NCI-H510A (cell line): ENCODE measurements at regions not wholly inside any gene's neighbourhood (a gene's known extent, or its start where the extent isn't known, plus 50 kb on each side); places are given as distances from the start of the nearest gene placed in this dataset.

Experiments used
- DNase-seq: peaks from one replicate; lab custom pipeline; 2025; lab: John Stamatoyannopoulos, UW

DNA sequence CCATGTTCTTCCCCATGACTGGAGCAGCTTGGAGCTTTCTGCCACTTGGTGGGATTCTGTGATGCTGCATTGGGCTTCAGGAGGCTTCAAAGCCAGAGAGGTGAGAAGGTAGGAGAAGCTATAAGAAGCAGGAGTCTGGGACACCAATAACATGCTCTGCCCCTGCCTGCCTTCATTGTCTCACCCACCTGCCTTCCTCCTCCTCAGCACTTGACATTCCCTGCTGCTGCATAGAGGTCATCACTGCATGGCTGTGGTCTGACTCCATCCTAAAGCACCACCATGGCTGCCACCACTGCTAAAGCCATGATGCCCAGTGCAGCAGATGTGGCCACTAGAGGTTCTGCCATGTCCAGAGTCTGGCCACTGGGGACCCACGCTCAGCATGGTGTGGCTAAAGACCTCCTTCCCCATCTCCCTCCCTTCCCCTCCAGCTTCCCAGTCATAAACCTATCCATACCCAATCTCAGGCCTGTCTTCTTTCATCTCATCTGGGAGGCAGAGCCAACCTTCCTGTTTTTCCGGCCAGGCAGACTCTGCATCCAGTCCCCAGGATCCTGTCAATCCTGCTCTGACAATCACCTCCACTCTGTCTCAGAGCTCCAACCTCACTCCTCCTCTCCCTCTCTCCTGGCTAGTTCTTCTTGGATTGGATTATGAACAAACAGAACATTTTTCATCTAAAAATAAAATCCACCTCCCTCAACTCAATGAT lies 285.1 kb upstream of the POU3F1 start:
- DNase-seq: no peak

DNA sequence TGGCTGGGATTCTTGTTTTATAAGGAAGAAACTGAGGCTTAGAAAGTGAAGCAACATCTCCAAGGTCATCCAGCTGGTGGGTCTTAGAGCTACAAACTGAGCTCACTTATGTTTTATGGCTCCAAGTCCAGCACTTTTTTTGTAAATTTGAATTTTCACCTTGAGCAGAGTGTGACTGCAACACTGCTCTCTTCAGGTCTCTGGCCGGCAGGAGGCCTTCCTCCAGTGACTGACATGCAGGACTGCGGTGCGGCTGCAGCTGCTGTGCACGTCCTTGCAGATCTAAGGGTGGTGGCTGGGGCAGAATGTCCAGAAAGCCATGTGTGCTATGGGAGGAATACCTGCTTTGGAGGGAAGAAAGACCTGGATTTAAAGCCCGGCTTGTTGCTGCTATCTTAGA lies 284.2 kb upstream of the POU3F1 start:
- DNase-seq: no peak

DNA sequence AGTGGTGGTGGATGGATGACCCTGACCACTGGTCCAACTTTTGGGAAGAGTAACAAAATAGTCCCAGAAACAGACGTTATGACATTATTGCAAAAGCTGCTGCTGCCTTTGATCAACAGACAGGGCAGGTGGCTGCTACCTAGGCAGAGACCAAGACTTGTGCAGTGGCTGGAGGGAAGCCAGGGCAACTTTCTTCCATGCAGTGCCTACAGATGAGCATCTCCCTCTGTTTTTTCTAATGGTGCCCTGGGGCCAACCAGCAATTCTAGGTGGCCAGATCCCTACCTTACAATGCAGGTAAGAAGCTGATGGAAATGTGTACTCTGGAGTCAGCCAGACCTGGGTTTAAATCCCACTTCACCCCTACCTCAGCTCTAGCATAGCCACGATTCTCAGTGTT lies 283.1 kb upstream of the POU3F1 start:
- no peak for DNase-seq

DNA sequence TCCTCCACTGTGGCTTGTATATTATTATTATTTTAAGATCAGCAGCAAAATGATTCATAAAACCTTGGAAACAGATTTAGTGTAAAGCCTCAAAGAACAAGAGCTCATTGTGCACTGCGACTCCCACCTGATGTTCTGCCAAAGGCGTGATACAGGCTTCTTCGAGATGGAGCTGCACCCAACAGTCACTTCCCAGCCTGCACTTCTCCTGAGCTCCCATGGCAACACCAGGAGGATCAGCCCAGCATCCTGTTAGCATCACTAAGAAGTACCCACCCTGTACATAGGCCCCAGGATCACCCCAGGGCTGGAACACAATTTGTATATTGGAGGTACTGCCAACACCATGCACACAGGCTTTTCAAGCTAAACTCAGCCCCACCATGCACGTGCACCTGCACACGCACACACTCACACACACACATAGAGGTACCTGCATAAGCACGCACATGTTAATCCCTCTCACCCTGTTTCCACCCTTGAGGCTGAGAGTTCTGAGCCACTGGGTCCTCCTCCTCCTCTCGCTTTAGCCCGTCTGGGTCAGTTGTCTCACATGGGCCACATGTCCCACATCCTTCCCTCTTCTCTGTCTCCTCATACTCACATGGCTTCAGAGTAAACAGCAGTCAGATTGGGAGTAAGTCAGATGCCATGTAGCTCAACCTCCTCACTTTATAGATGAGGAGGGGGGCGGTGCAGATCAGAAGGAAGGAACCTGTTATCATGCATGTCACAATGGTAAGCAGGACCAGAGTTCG lies 281.9 kb upstream of the POU3F1 start:
- no peak for DNase-seq

DNA sequence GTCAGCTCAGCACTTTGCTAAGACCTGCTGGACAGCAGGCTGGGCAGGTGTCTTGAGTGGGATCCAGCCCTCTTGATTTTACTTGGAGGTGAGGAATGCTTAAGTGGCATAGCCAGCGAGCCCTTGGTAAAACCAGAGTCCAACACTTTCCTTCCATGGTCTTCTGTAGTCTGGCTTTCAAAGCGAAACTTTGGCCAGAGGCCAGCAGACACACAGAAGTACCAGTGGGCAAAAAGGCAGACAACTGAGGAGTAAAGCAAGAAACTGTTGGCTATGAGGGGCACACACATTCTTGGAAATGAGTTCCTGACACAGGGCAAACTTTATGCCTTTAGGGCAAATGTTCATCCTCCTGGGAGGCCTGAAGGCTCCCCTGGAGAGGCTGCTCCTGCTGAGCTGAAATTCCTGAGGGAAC lies 281.0 kb upstream of the POU3F1 start:
- no peak for DNase-seq

DNA sequence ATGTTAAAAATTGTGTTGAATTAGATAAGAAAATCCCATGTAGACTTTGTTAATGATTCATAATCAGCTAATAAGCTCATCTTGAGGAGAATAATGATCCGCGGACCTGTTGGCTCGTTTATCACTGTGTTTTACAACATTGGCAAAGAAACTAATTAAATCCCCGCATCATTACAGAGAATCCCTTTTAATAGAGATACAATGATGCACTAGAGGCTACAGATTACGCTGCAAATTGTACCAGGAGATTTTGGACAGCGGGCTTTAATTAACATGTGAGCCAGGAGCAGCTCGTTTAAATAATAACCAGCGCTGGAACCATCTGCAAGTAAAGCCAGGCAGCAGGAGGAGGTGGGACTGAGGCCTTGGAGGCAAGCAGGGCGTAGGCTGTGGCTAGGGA lies 280.3 kb upstream of the POU3F1 start:
- DNase-seq: no peak

DNA sequence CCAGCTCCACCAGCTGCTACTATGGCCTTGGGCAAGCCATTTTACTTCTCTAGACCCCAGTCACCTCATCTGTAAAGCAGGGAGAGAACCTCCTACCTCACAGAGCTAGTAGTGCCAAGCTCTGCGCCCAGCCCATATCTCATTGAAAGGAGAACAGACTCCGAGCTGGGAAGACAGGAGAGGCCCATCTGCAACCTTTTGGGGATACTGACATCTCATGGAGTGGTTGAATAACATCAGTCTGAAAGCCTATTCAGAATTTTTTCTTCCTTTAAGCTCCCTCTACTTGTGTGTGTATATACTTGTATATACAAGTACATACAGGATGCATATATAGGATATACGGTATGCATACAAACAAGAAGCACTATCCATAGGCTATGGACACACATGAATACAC lies 279.5 kb upstream of the POU3F1 start:
- no peak for DNase-seq

DNA sequence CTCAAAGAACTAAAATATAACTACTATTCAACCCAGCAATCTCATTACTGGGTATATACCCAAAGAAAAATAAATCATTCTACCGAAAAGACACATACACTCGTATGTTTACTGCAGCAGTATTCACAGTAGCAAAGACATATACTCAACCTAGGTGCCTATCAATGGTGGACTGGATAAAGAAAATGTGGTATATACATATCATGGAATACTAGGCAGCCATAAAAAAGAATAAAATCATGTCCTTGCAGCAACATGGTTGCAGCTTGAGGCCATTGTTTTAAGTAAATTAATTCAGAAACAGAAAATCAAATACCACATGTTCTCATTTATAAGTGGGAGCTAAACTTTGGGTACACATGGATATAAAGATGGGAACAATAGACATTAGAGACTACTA lies 266.2 kb upstream of the POU3F1 start:
- DNase-seq: no peak

DNA sequence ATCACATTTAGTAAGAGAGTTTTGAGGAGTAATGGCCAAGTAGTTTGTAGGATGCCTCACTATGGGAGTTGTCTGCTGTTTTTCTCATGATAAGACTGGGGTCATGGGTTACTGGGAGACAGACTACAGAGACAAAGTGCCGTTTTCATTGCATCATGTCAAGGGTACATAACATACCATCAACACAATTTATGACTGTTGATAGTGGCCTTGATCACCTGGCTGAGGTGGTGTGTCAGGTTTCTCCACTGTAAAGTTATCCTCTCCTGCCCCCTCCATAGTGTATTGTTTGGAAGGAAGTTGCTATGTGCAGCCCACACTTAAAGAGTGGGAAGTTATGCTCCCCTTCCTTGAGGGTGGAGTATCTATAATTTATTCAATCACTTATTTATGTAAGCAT lies 263.5 kb upstream of the POU3F1 start:
- DNase-seq: no peak

DNA sequence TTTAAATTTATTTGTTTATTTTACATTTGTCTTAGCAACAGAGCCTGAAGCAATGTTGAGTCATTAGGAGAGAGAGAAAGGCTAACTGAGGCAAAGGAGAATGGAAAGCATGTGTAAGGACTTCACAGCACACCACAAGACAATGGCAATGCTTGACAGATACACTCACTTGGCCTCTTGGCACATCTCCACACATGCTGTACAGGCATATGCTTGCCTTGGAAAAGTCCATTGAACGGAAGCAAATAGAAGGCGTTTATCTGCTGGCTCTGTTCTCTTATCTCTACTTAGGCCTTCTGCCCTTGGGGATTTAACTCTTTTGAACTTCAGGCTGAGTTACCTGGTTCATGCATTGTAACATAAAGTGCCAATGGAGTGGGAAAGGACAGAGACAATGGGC lies 262.2 kb upstream of the POU3F1 start:
- DNase-seq: no peak

DNA sequence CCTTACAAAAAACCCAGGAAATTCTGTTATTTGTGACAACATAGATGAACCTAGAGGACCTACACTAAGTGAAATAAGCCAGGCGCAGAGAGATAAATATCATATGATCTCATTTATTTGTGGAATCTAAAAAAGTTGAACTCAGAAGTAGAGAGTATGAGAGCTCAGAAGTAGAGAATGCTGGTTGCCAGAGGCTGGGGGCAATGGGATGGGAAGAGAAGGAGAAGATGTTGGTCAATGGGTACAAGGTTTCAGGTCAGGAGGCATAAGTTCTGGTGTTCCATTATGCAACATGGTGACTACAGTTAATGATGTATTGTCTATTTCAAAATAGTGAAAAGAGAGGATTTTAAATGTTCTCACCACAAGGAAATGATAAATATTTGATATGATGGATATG lies 259.1 kb upstream of the POU3F1 start:
- no peak for DNase-seq

DNA sequence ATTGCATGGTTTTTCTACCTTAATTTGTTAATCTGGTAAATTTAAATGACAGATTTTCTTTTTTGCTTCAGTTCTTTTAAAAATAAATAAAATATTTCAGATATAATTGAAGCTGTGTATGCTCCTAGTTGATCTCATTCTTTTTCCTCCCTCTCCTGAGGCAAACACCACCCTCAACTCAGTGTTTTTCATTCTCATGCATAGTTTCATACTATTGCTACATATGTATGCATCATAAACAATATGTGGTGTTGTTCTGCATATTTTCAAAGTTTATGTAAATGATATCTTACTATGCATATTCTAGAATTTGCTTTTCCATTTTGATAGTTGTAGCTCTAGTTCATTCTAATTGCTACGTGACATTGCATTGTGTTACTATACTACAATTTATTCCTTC lies 257.2 kb upstream of the POU3F1 start:
- no peak for DNase-seq

DNA sequence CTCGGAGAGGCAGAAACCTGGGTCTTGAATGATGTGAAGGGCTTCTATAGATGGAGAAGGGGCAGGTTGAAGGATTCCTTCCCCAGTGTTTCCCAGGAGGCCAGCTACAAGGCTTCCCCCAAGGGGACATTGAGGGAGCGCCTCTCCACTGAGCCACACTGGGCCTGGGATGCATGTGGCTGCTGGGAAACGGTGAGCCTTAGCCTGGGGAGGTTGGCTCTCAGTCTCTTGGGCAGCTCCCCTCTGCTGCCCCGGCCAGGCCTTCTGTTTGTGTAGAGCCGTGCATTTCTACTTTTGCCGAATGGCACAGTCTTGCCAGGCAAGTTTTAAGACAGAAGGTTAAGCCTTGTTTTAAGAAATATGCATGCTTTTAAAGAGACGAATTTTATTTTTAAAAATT lies 254.4 kb upstream of the POU3F1 start:
- DNase-seq: no peak

DNA sequence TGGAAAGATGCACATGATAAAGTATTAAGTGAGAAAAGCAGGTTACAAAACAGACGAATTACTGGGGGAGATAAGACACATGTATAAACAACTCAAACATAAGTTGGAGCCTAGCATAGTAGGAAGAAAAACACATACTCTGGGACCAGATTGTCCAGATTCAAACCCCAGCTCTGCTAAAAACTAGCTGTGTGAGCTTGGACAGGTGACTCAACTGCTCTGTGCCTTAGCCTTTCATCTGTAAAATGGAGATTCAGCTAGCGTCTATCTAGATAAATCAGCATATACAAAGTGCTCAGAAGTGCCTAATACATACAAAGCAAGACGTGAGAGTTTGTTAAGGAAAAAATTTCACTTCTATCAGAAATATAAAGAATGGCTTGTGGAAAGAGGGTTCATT lies 254.0 kb upstream of the POU3F1 start:
- DNase-seq: no peak

DNA sequence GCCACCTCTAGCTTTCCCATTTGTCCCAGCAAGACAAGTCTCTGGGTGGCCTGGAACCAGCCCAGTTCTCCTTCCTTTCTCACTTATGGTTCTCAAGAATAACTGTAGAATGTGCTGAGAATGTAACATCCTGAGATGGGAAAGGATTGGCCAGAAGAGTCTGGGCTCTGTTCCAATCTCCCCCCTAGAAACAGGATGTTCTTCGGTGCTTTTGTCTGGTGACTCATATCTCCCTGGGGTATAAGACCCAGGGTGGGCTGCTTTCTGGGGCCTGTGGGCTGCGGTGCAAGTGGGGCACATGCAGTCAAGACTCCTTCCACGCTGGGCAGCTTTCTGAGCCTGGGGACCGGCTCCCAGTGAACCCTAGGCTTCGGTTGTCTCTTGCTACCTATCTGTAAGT lies 251.2 kb upstream of the POU3F1 start:
- no peak for DNase-seq

DNA sequence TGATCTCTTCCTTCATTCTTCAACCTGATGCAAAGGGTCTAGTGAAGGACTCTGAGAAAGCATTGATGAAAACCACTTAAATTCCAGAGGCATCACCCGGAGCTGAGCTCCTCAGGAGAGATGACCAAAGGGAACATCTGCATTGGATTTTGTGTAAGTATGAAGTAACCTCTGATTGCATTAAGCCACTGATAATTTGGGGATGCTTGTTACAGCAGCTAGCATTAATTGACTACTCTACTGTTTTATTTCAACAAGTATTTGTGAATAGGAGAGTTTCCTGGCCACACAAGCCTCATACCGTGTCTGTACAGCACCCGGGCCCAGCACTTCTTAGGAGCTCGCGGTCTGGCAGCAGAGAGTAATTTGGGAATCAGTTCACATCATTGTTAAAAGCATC lies 250.7 kb upstream of the POU3F1 start:
- DNase-seq: no peak

DNA sequence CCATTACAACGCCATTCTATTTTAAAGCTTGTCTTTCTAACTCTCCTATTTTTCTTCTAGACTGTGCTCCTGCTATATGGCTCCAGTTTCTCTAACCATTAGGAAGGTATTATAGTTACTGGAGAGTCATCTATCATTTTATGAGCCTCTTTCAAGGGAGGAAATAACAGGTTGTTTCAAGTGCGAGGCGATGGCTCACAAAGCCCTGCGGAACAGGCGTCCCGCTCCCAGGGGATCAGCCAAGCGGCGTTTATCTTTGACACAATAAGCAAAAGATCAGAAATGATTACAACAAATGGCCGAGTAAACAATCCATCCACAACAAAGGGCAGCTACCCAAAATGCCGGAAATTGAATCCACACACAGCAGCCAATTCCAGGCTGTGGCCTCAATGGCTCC lies 249.5 kb upstream of the POU3F1 start:
- no peak for DNase-seq

DNA sequence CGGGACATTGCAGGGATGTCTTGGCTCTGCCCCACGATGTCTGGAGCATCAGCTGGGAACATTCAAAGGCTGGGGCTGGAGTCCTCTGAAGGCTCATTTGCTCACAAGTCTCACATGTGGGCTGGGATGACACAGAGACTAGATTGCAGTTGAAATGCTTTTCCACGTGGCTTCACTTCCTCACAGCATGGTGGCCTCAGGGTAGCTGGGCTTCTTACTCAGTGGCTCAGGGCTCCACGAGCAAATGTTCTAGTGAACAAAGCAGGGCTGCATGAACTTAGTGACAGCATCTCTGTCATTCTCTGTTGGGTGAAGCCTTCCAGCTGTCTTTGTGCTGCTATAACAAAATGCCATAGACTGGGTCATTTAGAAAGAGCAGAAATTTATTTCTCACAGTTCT lies 247.0 kb upstream of the POU3F1 start:
- DNase-seq: no peak

DNA sequence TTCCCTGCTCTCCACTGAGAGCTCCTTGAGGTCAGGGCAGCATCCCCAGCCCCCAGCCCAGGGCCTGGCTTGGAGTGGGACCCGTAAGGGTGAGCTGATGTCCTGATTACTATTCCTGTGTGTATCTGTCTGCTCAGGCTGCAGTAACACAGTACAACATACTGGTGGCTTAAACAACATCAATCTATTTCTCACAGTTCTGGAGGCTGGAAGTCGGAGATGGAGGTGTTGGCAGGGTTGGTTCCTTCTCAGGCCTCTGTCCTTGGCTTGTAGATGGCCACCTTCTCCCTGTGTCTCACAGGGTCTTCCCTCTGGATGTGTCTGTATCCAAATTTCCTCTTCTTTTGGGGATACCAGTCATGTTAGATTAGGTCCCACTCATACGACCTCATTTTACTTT lies 246.4 kb upstream of the POU3F1 start:
- DNase-seq: no peak

DNA sequence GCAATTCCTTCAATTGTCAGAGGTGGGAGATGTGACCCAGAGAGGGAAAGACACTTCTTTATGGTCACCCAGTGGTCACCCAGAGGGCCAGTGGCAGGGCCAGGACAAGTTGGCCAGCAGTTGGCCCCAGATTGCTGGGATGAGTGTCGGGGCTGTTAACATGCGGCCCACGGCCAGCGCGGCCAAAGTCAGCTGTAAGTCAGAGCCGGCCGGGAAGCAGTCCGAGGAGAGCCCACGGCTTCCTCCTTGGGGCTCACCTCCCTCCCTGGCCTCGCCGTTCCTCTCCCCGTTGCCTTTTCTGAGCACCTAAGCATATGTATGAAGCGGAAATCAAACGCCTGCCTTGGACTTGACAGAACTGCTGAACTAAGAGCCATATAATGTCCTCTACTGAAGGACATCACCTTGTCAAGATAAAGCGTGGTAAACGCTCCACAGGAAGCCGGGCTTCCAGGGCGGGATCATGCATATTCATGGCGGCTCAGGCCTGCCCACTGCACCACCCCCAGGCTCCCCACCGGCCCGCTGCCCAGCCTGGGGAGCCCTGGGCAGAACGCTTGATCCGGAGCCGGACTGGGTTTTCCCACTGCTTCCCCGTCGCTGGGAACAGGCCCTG lies 245.4 kb upstream of the POU3F1 start:
- DNase-seq: no peak

DNA sequence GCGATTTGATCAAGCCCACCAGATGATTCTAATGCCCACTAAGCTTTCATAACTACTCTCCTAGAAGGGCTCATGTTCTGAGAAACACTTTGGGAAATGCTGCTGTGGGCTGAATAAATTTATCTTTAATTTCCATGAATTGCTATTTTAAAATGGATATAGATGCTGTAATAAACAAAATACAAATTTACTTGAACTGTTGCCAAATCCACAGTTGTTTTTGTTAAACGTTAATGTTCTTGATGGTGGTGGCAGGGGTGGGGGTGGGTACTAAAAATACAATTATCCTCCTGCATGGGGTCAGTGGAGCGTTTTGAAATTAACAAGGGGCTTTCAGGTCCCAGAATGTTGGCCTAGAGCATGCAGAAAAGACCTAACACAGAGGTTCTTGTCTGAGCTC lies 244.7 kb upstream of the POU3F1 start:
- no peak for DNase-seq

DNA sequence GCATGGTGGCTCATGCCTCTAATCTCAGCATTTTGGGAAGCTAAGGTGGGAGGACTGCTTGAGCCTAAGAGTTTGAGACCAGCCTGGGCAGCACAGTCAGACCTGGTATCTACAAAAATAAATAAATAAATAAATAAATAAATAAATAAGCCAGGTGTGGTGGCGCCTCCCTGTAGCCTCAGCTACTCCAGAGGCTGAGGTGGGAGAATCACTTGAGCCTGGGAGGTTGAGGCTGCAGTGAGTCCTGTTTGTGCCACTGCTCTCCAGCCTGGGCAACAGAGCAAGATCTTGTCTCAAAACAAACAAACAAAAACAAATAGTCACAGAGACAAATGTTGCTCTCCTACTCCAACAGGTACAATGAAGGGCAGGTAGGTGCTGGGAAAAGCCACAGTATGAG lies 242.4 kb upstream of the POU3F1 start:
- no peak for DNase-seq

DNA sequence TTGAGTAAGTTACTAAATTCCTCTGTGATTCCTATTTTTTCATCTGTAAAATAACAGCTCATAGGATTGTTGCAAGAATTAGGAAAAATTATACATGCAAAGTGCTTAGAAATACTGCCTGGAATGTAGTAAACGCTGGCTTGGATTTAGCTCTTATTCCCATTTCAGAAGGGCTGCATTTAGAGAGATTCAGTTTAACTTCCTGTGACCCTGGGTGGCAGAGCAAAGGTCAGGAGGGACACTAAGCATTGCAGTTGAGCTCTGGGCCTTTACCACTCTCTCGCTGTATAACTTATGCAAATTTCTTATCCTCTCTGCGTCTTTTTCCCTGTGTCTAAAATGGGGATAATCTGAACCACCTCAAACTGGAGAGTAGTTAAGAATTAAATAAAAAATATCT lies 241.0 kb upstream of the POU3F1 start:
- DNase-seq: no peak

DNA sequence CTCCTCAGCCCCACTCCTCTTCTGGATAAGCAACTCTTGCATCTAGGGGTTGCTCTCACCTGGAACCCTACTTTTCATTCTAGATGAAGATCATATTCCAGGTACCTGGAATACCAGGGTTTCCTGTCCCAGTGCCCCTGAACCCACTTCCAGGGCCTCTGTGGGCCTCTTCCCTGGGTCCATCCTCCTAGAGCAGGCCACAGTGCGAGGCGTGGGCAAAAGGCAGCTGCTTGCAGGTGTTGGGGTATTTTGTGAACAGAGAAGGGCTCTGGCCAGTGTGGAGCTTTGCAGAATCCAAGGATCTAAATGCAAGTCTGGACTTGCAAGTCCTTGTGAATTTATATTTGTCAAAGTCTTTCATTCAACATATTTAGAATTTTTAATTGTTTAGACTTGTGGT lies 240.4 kb upstream of the POU3F1 start:
- DNase-seq: no peak
